GM19240 (cell line): ENCODE measurements at regions not wholly inside any gene's neighbourhood (a gene's known extent, or its start where the extent isn't known, plus 50 kb on each side); places are given as distances from the start of the nearest gene placed in this dataset.

Source experiments
- DNase-seq: peaks from one replicate; pipeline ENCODE4 v3.0.0; 2011; ENCODE audit warnings: low spot score; ENCODE audit not compliant: insufficient read length

- no peak for DNase-seq
Measured at GRCh38 chr2:133666621-133667020, 98.4 kb upstream of the NCKAP5 start.

GRCh38 chr2:133667085-133667484 lies 98.8 kb upstream of the NCKAP5 start:
- no peak for DNase-seq

- no peak for DNase-seq
Measured at GRCh38 chr2:133667968-133668367, 99.7 kb upstream of the NCKAP5 start.

GRCh38 chr2:133668547-133668946 lies 100.3 kb upstream of the NCKAP5 start:
- DNase-seq: no peak

- DNase-seq: no peak
Measured at GRCh38 chr2:133673305-133673905, 105.1 kb upstream of the NCKAP5 start.

- no peak for DNase-seq
Measured at GRCh38 chr2:133674066-133674432, 105.8 kb upstream of the NCKAP5 start.

- DNase-seq: no peak
Measured at GRCh38 chr2:133674433-133675331, 106.4 kb upstream of the NCKAP5 start.

GRCh38 chr2:133676392-133677130 lies 108.3 kb upstream of the NCKAP5 start:
- DNase-seq: no peak

- DNase-seq: no peak
Measured at GRCh38 chr2:133680343-133681049, 112.2 kb upstream of the NCKAP5 start.

GRCh38 chr2:133682347-133682746 lies 114.1 kb upstream of the NCKAP5 start:
- no peak for DNase-seq

GRCh38 chr2:133682906-133683305 lies 114.6 kb upstream of the NCKAP5 start:
- DNase-seq: no peak

- no peak for DNase-seq
Measured at GRCh38 chr2:133685636-133686215, 117.5 kb upstream of the NCKAP5 start.

GRCh38 chr2:133690780-133691179 lies 122.5 kb upstream of the NCKAP5 start:
- DNase-seq: no peak

GRCh38 chr2:133691336-133691735 lies 123.1 kb upstream of the NCKAP5 start:
- no peak for DNase-seq

GRCh38 chr2:133705287-133705686 lies 137.0 kb upstream of the NCKAP5 start:
- no peak for DNase-seq

- no peak for DNase-seq
Measured at GRCh38 chr2:133710613-133711012, 142.3 kb upstream of the NCKAP5 start.

- DNase-seq: no peak
Measured at GRCh38 chr2:133711201-133711600, 142.9 kb upstream of the NCKAP5 start.

- no peak for DNase-seq
Measured at GRCh38 chr2:133711806-133712205, 143.5 kb upstream of the NCKAP5 start.

GRCh38 chr2:133712369-133712768 lies 144.1 kb upstream of the NCKAP5 start:
- no peak for DNase-seq

GRCh38 chr2:133713049-133713580 lies 144.9 kb upstream of the NCKAP5 start:
- DNase-seq: no peak

GRCh38 chr2:133716166-133716565 lies 147.9 kb upstream of the NCKAP5 start:
- no peak for DNase-seq
